H1 (cell line): ENCODE measurements at regions not wholly inside any gene's neighbourhood (a gene's known extent, or its start where the extent isn't known, plus 50 kb on each side); places are given as distances from the start of the nearest gene placed in this dataset.

Source experiments
- CTCF ChIP-seq, 3 experiments: IDR thresholded peaks; 1 replicate in 2 of 3; 2 replicates in 1 of 3; pipeline versions ENCODE4 v1.5.1 to v1.6.1; 2011; ENCODE audit warnings: low read length in 3 of 3, mild to moderate bottlenecking in 3 of 3, inconsistent platforms in 2 of 3, low read depth in 1 of 3, moderate library complexity in 1 of 3; ENCODE audit not compliant: insufficient read depth in 1 of 3; ENCODE audit errors: control extremely low read depth in 1 of 3
- EP300 ChIP-seq, 2 experiments: IDR thresholded peaks; 1 replicate in 1 of 2; 2 replicates in 1 of 2; pipeline ENCODE4 v1.6.1; 2011 to 2012; ENCODE audit warnings: low read depth in 2 of 2, low read length in 2 of 2, mild to moderate bottlenecking in 2 of 2, borderline replicate concordance in 1 of 2, inconsistent platforms in 1 of 2, moderate library complexity in 1 of 2

DNA sequence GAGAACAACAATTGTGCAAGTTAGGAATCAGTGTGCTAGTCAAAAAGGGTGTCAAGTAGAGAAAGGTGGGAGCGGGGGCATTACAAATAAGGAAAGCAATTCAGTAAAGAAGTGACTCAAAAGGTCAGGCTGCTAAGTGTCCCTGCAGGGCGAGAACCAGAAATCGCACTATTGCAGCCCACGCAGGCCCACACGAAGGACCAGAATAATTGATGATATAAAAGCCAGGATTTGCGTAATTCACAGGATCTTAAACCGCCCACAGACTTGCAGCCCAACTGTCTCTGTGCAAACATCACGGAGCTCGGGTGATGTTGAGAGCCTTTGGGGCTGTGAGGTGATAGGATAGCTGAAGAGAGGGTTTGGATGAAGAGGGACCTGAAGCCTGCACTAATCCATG, 349.0 kb downstream of the BRINP1 start:
- TF ChIP-seq CTCF (IDR thresholded peaks at IDR 0.05; ENCODE audit: control extremely low read depth in 1 of 3, insufficient read depth in 1 of 3, low read depth in 1 of 3, low read length in 3 of 3) (no peak), EP300 (IDR thresholded peaks at IDR 0.05; ENCODE audit: borderline replicate concordance in 1 of 2, low read depth in 2 of 2, low read length in 2 of 2) (no peak)
